ENCODE measurements at regions not wholly inside any gene's neighbourhood (a gene's known extent, or its start where the extent isn't known, plus 50 kb on each side); places are given as distances from the start of the nearest gene placed in this dataset.

- H2BK120ac ChIP-seq (ENCODE audit: low read depth, low read length, poor library complexity, severe bottlenecking) = no peak overlapping the region
- no peak overlapping the region for H3K4me2 ChIP-seq (ENCODE audit: insufficient read depth, insufficient read length, low read length)
- H3K9ac ChIP-seq (ENCODE audit: extremely low read depth, insufficient read length, low read length) = no peak overlapping the region
- no peak overlapping the region for H2BK20ac ChIP-seq (ENCODE audit: low read depth, low read length, poor library complexity, severe bottlenecking)
- no peaks in the 10 kb centered on the region for H3K23me2 ChIP-seq (ENCODE audit: insufficient read length, low read depth, low read length, poor library complexity, severe bottlenecking)
- no peak overlapping the region for H2BK12ac ChIP-seq (ENCODE audit: insufficient read length, low read depth, low read length)
- H3K4me1 ChIP-seq (ENCODE audit: insufficient read depth, low read length) = no peaks in the 10 kb centered on the region; the same call in 1 of the 2 replicates
- H3K4ac ChIP-seq (ENCODE audit: low read depth, low read length) = no peak overlapping the region
- H4K5ac ChIP-seq (ENCODE audit: insufficient read length, low read depth, low read length) = no peak overlapping the region
- Mint-ChIP-seq H3K9me3 (no peaks in the 10 kb centered on the region; a peak in 1 of 5 replicates), H3K36me3 (ENCODE audit: insufficient read depth in 1 of 3, low read depth in 3 of 3) (no peaks in the 10 kb centered on the region), H3K4me1 (peaks cover 9% of the 10 kb centered on the region in 2 experiments), H3K27me3 (ENCODE audit: low read depth) (no peaks in the 10 kb centered on the region; the same call in 1 of the 2 replicates), H3K4me3 (no peak overlapping the region), H3K27ac (no peak overlapping the region)
- H3K27ac ChIP-seq (ENCODE audit: insufficient read length, low read depth, low read length) = no peak overlapping the region
- H3K79me1 ChIP-seq (ENCODE audit: insufficient read depth, low read depth, low read length, poor library complexity, severe bottlenecking) = no peaks in the 10 kb centered on the region
- H3K23ac ChIP-seq (ENCODE audit: insufficient read length, low read depth, low read length) = no peak overlapping the region
- no peak overlapping the region for H2BK15ac ChIP-seq (ENCODE audit: low read depth, low read length)
- H3K14ac ChIP-seq (ENCODE audit: insufficient read depth, low read length) = no peak overlapping the region
- H3K18ac ChIP-seq (ENCODE audit: insufficient read length, low read depth, low read length) = no peak overlapping the region
- DNase-seq = no peak
- no peak overlapping the region for H3K56ac ChIP-seq (ENCODE audit: insufficient read length, low read depth, low read length)
- no peaks in the 10 kb centered on the region for H3K9me3 ChIP-seq (ENCODE audit: control insufficient read depth, low read depth, low read length)
- no peak overlapping the region for H2AFZ ChIP-seq (ENCODE audit: low read length)
- no peak overlapping the region for H4K8ac ChIP-seq (replicated peaks; ENCODE audit: insufficient read length, low read depth, low read length)
- H3K27me3 ChIP-seq (ENCODE audit: insufficient read depth, low read length) = no peaks in the 10 kb centered on the region
- H4K20me1 ChIP-seq (ENCODE audit: control insufficient read depth, insufficient read depth, insufficient read length) = no peaks in the 10 kb centered on the region
- no peak overlapping the region for H2AK5ac ChIP-seq (ENCODE audit: insufficient read length, low read length)
- no peak overlapping the region for H3T11ph ChIP-seq (ENCODE audit: low read length)
- TF ChIP-seq CTCF (conservative IDR thresholded peaks at IDR 0.05) = no peak
- H3K79me2 ChIP-seq (ENCODE audit: insufficient read depth, low read length) = no peaks in the 10 kb centered on the region
- H2BK5ac ChIP-seq (ENCODE audit: insufficient read length, low read length) = no peak overlapping the region
- no peak overlapping the region for H4K91ac ChIP-seq (ENCODE audit: insufficient read length, low read depth, low read length)
- no CpG with 5 or more reads among the region's 4 CpGs for WGBS (ENCODE audit: extremely low coverage, insufficient read length, low lambda C conversion rate)
These were observed 463.1 kb upstream of the DYNLRB2 start for GRCh38 chr16:80077696-80078095.

Measured in H9 (cell line).